HEK293 (cell line): ENCODE measurements at regions not wholly inside any gene's neighbourhood (a gene's known extent, or its start where the extent isn't known, plus 50 kb on each side); places are given as distances from the start of the nearest gene placed in this dataset.

Experiments
- CTCF ChIA-PET: fragments of 350-600 bp; formaldehyde crosslinking; extraction: SDS; loops from one replicate; lab custom pipeline; 2021; ENCODE audit warnings: antibody characterized with exemption; lab: Yijun Ruan, JAX
- POLR2A ChIA-PET: fragments of 300-600 bp; formaldehyde crosslinking; extraction: SDS; loops from one replicate; lab custom pipeline; 2020; ENCODE audit warnings: antibody characterized with exemption, inconsistent platforms; lab: Yijun Ruan, JAX
- H3K27ac ChIP-seq: fragments of 200-500 bp; sonication (Bioruptor generic); 2 replicates; pipeline ENCODE4 v1.5.1; 2014; ENCODE audit warnings: low read depth, low read length, control low read depth, inconsistent platforms; ENCODE audit errors: extremely low read depth
- H3K36me3 ChIP-seq, 2 experiments: fragments of 200-500 bp in 1 of 2; sonication (Bioruptor generic) in 1 of 2; 1 replicate in 1 of 2; 2 replicates in 1 of 2; pipeline ENCODE4 v1.5.1; 2014 to 2017; ENCODE audit warnings: inconsistent platforms in 2 of 2, low read length in 2 of 2; ENCODE audit not compliant: control insufficient read depth in 2 of 2, insufficient read depth in 1 of 2
- H3K4me1 ChIP-seq: fragments of 200-500 bp; sonication (Bioruptor generic); 2 replicates; pipeline ENCODE4 v1.5.1; 2014; ENCODE audit warnings: mild to moderate bottlenecking, low read length, inconsistent platforms; ENCODE audit not compliant: control insufficient read depth, insufficient read depth
- H3K4me3 ChIP-seq: 2 replicates; pipeline ENCODE4 v1.5.1; 2011; ENCODE audit warnings: low read depth, mild to moderate bottlenecking, control low read depth, low read length, moderate library complexity
- H3K9me3 ChIP-seq: fragments of 200-500 bp; sonication (Bioruptor generic); 2 replicates; pipeline ENCODE4 v1.5.1; 2014; ENCODE audit warnings: low read depth, low read length, inconsistent platforms; ENCODE audit not compliant: control insufficient read depth, insufficient read depth
- BCL11A ChIP-seq: fragments of 450-650 bp; formaldehyde crosslinking; IDR thresholded peaks from 2 replicates; pipeline ENCODE4 v1.5.1; 2016; ENCODE audit warnings: low read depth, missing biosample characterization, missing genetic modification characterization
- GLIS2 ChIP-seq: fragments of 450-650 bp; formaldehyde crosslinking; IDR thresholded peaks from 2 replicates; pipeline ENCODE4 v1.5.1; 2016; ENCODE audit warnings: missing biosample characterization, missing genetic modification characterization
- KLF1 ChIP-seq: fragments of 450-650 bp; formaldehyde crosslinking; IDR thresholded peaks from 2 replicates; pipeline ENCODE4 v1.5.1; 2016; ENCODE audit warnings: missing biosample characterization, missing genetic modification characterization
- KLF10 ChIP-seq: fragments of 450-650 bp; IDR thresholded peaks from 2 replicates; pipeline ENCODE4 v1.5.1; 2018; ENCODE audit warnings: missing biosample characterization, mild to moderate bottlenecking, missing genetic modification characterization
- REPIN1 ChIP-seq: fragments of 450-650 bp; formaldehyde crosslinking; IDR thresholded peaks from 2 replicates; pipeline ENCODE4 v1.5.1; 2017; ENCODE audit warnings: missing biosample characterization, missing genetic modification characterization, low read depth
- TRIM28 ChIP-seq: IDR thresholded peaks from 2 replicates; pipeline ENCODE4 v1.6.1; 2011; ENCODE audit warnings: low read length, control low read depth, borderline replicate concordance
- ZFP3 ChIP-seq: fragments of 450-650 bp; formaldehyde crosslinking; IDR thresholded peaks from 2 replicates; pipeline ENCODE4 v1.5.1; 2016; ENCODE audit warnings: low read depth, missing biosample characterization, missing genetic modification characterization
- ZIC2 ChIP-seq: fragments of 450-650 bp; formaldehyde crosslinking; IDR thresholded peaks from 2 replicates; pipeline ENCODE4 v1.5.1; 2016; ENCODE audit warnings: missing biosample characterization, missing genetic modification characterization
- ZNF10 ChIP-seq: fragments of 450-650 bp; formaldehyde crosslinking; IDR thresholded peaks from 2 replicates; pipeline ENCODE4 v1.5.1; 2017; ENCODE audit warnings: missing biosample characterization, missing genetic modification characterization
- ZNF184 ChIP-seq: fragments of 450-650 bp; IDR thresholded peaks from 2 replicates; pipeline ENCODE4 v1.5.1; 2018; ENCODE audit warnings: missing biosample characterization, mild to moderate bottlenecking, missing genetic modification characterization
- ZNF19 ChIP-seq: fragments of 450-650 bp; formaldehyde crosslinking; IDR thresholded peaks from 2 replicates; pipeline ENCODE4; 2016; ENCODE audit warnings: missing biosample characterization, missing genetic modification characterization, low read depth
- ZNF23 ChIP-seq: fragments of 450-650 bp; formaldehyde crosslinking; IDR thresholded peaks from 2 replicates; pipeline ENCODE4 v1.5.1; 2016; ENCODE audit warnings: missing biosample characterization, missing genetic modification characterization, borderline replicate concordance
- ZNF324 ChIP-seq: fragments of 450-650 bp; formaldehyde crosslinking; IDR thresholded peaks from 2 replicates; pipeline ENCODE4 v1.5.1; 2016; ENCODE audit warnings: missing biosample characterization, missing genetic modification characterization
- ZNF366 ChIP-seq: fragments of 450-650 bp; formaldehyde crosslinking; conservative IDR thresholded peaks from 2 replicates; pipeline ENCODE4 v1.5.1; 2016; ENCODE audit warnings: missing biosample characterization, missing genetic modification characterization
- ZNF394 ChIP-seq: fragments of 450-650 bp; formaldehyde crosslinking; IDR thresholded peaks from 2 replicates; pipeline ENCODE4 v1.5.1; 2016; ENCODE audit warnings: missing biosample characterization, missing genetic modification characterization, mild to moderate bottlenecking, moderate library complexity, borderline replicate concordance
- ZNF473 ChIP-seq: fragments of 450-650 bp; formaldehyde crosslinking; IDR thresholded peaks from 2 replicates; pipeline ENCODE4 v1.5.1; 2017; ENCODE audit warnings: missing biosample characterization, missing genetic modification characterization
- ZNF510 ChIP-seq: fragments of 450-650 bp; formaldehyde crosslinking; IDR thresholded peaks from 2 replicates; pipeline ENCODE4 v1.5.1; 2018; ENCODE audit warnings: mild to moderate bottlenecking, missing genetic modification characterization, missing biosample characterization; ENCODE audit not compliant: insufficient replicate concordance
- ZNF530 ChIP-seq: fragments of 450-650 bp; formaldehyde crosslinking; IDR thresholded peaks from 2 replicates; pipeline ENCODE4 v1.5.1; 2016; ENCODE audit warnings: low read depth, missing biosample characterization, missing genetic modification characterization
- ZNF571 ChIP-seq: fragments of 450-650 bp; formaldehyde crosslinking; IDR thresholded peaks from 2 replicates; pipeline ENCODE4 v1.5.0; 2017; ENCODE audit warnings: missing biosample characterization, missing genetic modification characterization
- ZNF610 ChIP-seq: fragments of 450-650 bp; formaldehyde crosslinking; IDR thresholded peaks from 2 replicates; pipeline ENCODE4 v1.5.1; 2016; ENCODE audit warnings: missing biosample characterization, missing genetic modification characterization, borderline replicate concordance
- ZNF768 ChIP-seq: fragments of 450-650 bp; formaldehyde crosslinking; IDR thresholded peaks from 2 replicates; pipeline ENCODE4 v1.5.1; 2018; ENCODE audit warnings: missing biosample characterization, mild to moderate bottlenecking, missing genetic modification characterization
- ZNF843 ChIP-seq: fragments of 450-650 bp; formaldehyde crosslinking; IDR thresholded peaks from 2 replicates; pipeline ENCODE4 v1.5.1; 2016; ENCODE audit warnings: missing biosample characterization, missing genetic modification characterization
- TF ChIP-seq, protein P1 (sequence below): fragments of 450-650 bp; formaldehyde crosslinking; IDR thresholded peaks from 2 replicates; pipeline ENCODE4 v1.5.1; 2016; ENCODE audit warnings: missing biosample characterization, missing genetic modification characterization
- TF ChIP-seq, protein P2 (sequence below): fragments of 450-650 bp; formaldehyde crosslinking; IDR thresholded peaks from 2 replicates; pipeline ENCODE4 v1.5.1; 2016; ENCODE audit warnings: missing biosample characterization, missing genetic modification characterization

DNA sequence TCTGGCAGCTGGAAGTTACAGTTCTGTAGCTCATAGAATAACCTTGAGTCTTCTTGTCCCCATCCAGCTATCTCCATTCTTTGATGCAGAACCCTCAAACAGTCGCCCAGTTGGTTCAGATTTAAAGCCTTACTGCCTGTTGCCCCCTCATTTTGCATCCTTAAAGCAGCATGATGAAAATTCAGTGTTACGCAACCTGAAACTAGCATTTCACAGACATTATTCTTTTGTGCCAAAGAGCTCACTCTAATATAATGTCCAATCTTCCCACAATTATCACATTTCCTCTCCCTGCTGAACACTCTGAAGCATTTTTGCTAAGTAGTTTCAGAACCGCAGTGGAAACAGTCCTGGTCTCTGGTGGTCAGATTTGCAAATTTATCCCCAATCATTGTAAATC lies 318.0 kb downstream of the PSAT1 start:
- no peaks in the 10 kb centered on the region for H3K36me3 ChIP-seq
- TF ChIP-seq KLF1 (tag by site-specific recombination) (no peak), ZNF366 (tag by site-specific recombination) (no peak), ZNF530 (tag by site-specific recombination) (no peak), ZNF19 (tag by site-specific recombination) (no peak), ZNF768 (no peak), ZNF23 (tag by site-specific recombination) (no peak), ZNF473 (tag by site-specific recombination) (no peak), ZFP3 (tag by site-specific recombination) (no peak), ZNF324 (tag by site-specific recombination) (no peak), GLIS2 (tag by site-specific recombination) (no peak), ZNF394 (tag by site-specific recombination) (no peak), REPIN1 (tag by site-specific recombination) (no peak), ZIC2 (tag by site-specific recombination) (no peak), ZNF184 (tag by site-specific recombination) (no peak), ZNF571 (tag by site-specific recombination) (no peak), ZNF610 (tag by site-specific recombination) (no peak), BCL11A (tag by site-specific recombination) (no peak), ZNF10 (tag by site-specific recombination) (no peak)
- H3K27ac ChIP-seq, result no peak overlapping the region
- H3K4me3 ChIP-seq, result no peak overlapping the region
- no peaks in the 10 kb centered on the region for H3K4me1 ChIP-seq
- no peaks in the 10 kb centered on the region for H3K9me3 ChIP-seq
- CTCF ChIA-PET, result interaction anchor here (0.7 to 1.0 kb wide), 3 partner anchors 23 to 378 kb away, joined by 3 to 4 read pairs (median 3); no protein-coding TSS in a partner anchor
- POLR2A ChIA-PET, result no interaction called here

DNA sequence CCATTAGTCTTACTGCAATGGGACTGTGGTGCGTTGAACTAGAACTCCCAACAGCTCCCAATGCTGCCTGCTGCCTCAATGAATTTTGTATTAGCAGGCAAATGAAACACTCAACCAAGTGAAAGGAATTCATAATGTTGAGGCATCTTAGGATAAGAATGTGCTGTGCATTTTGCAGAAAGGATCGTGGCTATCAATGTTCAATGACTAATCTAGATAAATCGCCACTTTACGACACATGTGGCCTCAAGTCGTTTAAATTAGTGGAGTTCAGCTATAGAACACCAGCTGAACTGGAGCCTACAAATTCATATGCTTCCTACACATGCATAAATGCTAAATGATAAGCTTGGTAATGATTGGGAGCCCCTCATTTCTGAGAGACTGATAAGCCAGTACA lies 318.4 kb downstream of the PSAT1 start:
- H3K4me3 ChIP-seq, result no peak overlapping the region
- no peaks in the 10 kb centered on the region for H3K36me3 ChIP-seq
- no peak for TF ChIP-seq ZNF510 (tag by site-specific recombination)
- no peak for TF ChIP-seq ZNF843 (tag by site-specific recombination)
- TF ChIP-seq, protein P1, sequence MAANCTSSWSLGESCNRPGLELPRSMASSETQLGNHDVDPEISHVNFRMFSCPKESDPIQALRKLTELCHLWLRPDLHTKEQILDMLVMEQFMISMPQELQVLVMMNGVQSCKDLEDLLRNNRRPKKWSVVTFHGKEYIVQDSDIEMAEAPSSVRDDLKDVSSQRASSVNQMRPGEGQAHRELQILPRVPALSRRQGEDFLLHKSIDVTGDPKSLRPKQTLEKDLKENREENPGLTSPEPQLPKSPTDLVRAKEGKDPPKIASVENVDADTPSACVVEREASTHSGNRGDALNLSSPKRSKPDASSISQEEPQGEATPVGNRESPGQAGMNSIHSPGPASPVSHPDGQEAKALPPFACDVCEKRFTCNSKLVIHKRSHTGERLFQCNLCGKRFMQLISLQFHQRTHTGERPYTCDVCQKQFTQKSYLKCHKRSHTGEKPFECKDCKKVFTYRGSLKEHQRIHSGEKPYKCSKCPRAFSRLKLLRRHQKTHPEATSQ (tag by site-specific recombination), result no peak
- TF ChIP-seq, protein P2, sequence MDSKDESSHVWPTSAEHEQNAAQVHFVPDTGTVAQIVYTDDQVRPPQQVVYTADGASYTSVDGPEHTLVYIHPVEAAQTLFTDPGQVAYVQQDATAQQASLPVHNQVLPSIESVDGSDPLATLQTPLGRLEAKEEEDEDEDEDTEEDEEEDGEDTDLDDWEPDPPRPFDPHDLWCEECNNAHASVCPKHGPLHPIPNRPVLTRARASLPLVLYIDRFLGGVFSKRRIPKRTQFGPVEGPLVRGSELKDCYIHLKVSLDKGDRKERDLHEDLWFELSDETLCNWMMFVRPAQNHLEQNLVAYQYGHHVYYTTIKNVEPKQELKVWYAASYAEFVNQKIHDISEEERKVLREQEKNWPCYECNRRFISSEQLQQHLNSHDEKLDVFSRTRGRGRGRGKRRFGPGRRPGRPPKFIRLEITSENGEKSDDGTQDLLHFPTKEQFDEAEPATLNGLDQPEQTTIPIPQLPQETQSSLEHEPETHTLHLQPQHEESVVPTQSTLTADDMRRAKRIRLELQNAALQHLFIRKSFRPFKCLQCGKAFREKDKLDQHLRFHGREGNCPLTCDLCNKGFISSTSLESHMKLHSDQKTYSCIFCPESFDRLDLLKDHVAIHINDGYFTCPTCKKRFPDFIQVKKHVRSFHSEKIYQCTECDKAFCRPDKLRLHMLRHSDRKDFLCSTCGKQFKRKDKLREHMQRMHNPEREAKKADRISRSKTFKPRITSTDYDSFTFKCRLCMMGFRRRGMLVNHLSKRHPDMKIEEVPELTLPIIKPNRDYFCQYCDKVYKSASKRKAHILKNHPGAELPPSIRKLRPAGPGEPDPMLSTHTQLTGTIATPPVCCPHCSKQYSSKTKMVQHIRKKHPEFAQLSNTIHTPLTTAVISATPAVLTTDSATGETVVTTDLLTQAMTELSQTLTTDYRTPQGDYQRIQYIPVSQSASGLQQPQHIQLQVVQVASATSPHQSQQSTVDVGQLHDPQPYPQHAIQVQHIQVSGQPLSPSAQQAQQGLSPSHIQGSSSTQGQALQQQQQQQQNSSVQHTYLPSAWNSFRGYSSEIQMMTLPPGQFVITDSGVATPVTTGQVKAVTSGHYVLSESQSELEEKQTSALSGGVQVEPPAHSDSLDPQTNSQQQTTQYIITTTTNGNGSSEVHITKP (tag by site-specific recombination), result no peak
- no peak for TF ChIP-seq TRIM28
- TF ChIP-seq KLF10 (tag by site-specific recombination), result no peak
- H3K9me3 ChIP-seq, result no peaks in the 10 kb centered on the region
- ChIA-PET POLR2A (no interaction called here), CTCF (interaction anchor here (0.6 to 1.2 kb wide), 4 partner anchors 22 to 292 kb away, joined by 3 to 4 read pairs (median 3); no protein-coding TSS in a partner anchor)
- no peaks in the 10 kb centered on the region for H3K4me1 ChIP-seq
- no peak overlapping the region for H3K27ac ChIP-seq
